Limb (tissue), 2 donors: ENCODE measurements at regions not wholly inside any gene's neighbourhood (a gene's known extent, or its start where the extent isn't known, plus 50 kb on each side); places are given as distances from the start of the nearest gene placed in this dataset.

Experiments
- DNase-seq, 2 donors: peaks; one replicate each; pipeline ENCODE4 v3.0.0-alpha.2; 2016; ENCODE audit errors: extremely low spot score in 2 of 2

GRCh38 chr3:147846854-147847478, 437.8 kb downstream of the ZIC1 start:
- no peak for DNase-seq

GRCh38 chr3:147851062-147851461, 441.9 kb downstream of the ZIC1 start:
- DNase-seq = no peak

- DNase-seq = no peak
These were observed 445.4 kb downstream of the ZIC1 start for GRCh38 chr3:147854542-147854941.

GRCh38 chr3:147864754-147865354, 455.7 kb downstream of the ZIC1 start:
- no peak for DNase-seq

- DNase-seq = no peak
These were observed 457.4 kb downstream of the ZIC1 start for GRCh38 chr3:147866561-147866960.

GRCh38 chr3:147872568-147872967, 463.4 kb downstream of the ZIC1 start:
- no peak for DNase-seq

GRCh38 chr3:147875498-147875897, 466.3 kb downstream of the ZIC1 start:
- DNase-seq = no peak

GRCh38 chr3:147881933-147882332, 472.8 kb downstream of the ZIC1 start:
- no peak for DNase-seq

GRCh38 chr3:147886879-147887278, 477.7 kb downstream of the ZIC1 start:
- no peak for DNase-seq

- DNase-seq = no peak
These were observed 478.6 kb downstream of the ZIC1 start for GRCh38 chr3:147887797-147888196.

- no peak for DNase-seq
These were observed 480.9 kb downstream of the ZIC1 start for GRCh38 chr3:147890114-147890513.

GRCh38 chr3:147895509-147895908, 486.3 kb downstream of the ZIC1 start:
- no peak for DNase-seq

- DNase-seq = no peak
These were observed 491.7 kb downstream of the ZIC1 start for GRCh38 chr3:147900851-147901250.

- DNase-seq = no peak
These were observed 493.9 kb downstream of the ZIC1 start for GRCh38 chr3:147903026-147903425.

GRCh38 chr3:147904421-147904820, 495.3 kb downstream of the ZIC1 start:
- DNase-seq = no peak

GRCh38 chr3:147906285-147906684, 497.1 kb downstream of the ZIC1 start:
- DNase-seq = no peak

GRCh38 chr3:147914532-147914931, 505.4 kb downstream of the ZIC1 start:
- no peak for DNase-seq

GRCh38 chr3:147915057-147915456, 505.9 kb downstream of the ZIC1 start:
- DNase-seq = no peak

GRCh38 chr3:147919496-147919895, 510.3 kb downstream of the ZIC1 start:
- DNase-seq = no peak

GRCh38 chr3:147921051-147921450, 511.9 kb downstream of the ZIC1 start:
- peak in 1 of 2 donors; percentile 76 for DNase-seq

- no peak for DNase-seq
These were observed 515.6 kb downstream of the ZIC1 start for GRCh38 chr3:147924755-147925154.

- no peak for DNase-seq
These were observed 516.1 kb downstream of the ZIC1 start for GRCh38 chr3:147925272-147925671.

GRCh38 chr3:147930232-147930807, 521.2 kb downstream of the ZIC1 start:
- no peak for DNase-seq
